ENCODE measurements at regions not wholly inside any gene's neighbourhood (a gene's known extent, or its start where the extent isn't known, plus 50 kb on each side); places are given as distances from the start of the nearest gene placed in this dataset.

DNA sequence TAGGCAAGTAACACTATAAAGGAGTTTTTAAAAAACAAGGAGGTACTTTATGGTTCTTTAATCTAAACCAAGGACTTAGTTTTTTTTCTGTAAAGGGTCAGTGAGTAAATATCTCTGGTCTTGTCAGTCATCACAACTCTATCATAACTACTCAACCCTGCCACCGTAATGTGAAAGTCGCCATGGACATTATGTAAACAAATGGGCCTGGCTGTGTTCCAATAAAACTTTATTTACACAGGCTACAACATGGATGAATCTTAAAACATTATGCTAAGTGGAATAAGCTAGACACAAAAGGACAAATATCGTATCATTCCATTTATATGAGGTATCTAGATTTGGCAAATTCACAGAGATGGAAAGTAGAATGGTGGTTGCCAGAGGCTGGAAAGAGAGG, 60.8 kb upstream of the SP4 start:
- TF ChIP-seq, protein P1, sequence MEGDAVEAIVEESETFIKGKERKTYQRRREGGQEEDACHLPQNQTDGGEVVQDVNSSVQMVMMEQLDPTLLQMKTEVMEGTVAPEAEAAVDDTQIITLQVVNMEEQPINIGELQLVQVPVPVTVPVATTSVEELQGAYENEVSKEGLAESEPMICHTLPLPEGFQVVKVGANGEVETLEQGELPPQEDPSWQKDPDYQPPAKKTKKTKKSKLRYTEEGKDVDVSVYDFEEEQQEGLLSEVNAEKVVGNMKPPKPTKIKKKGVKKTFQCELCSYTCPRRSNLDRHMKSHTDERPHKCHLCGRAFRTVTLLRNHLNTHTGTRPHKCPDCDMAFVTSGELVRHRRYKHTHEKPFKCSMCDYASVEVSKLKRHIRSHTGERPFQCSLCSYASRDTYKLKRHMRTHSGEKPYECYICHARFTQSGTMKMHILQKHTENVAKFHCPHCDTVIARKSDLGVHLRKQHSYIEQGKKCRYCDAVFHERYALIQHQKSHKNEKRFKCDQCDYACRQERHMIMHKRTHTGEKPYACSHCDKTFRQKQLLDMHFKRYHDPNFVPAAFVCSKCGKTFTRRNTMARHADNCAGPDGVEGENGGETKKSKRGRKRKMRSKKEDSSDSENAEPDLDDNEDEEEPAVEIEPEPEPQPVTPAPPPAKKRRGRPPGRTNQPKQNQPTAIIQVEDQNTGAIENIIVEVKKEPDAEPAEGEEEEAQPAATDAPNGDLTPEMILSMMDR (IDR thresholded peaks at IDR 0.05): no peak
- TF ChIP-seq ZFX (IDR thresholded peaks at IDR 0.05; ENCODE audit: borderline replicate concordance): no peak
